ENCODE measurements at regions not wholly inside any gene's neighbourhood (a gene's known extent, or its start where the extent isn't known, plus 50 kb on each side); places are given as distances from the start of the nearest gene placed in this dataset.

DNA sequence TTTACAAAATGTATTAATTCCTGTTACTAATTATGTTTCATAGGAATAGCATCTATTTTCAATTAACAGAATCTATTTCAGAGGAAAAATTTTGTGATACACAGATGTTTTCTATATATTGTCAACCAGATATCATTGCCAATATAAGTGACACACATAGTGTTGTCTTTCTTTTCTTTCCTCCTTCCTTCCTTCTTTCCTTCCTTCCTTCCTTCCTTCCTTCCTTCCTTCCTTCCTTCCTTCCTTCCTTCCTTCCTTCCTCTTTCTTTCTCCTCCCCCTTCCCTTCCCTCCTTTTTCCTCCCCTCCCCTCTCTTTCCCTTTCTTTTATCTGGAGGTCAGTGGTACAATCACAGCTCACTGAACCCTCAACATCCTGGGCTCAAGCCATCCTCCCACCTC is 146.5 kb upstream of the DSEL start:
- no peak for DNase-seq (ENCODE audit: low spot score)
- TF ChIP-seq, protein P1, sequence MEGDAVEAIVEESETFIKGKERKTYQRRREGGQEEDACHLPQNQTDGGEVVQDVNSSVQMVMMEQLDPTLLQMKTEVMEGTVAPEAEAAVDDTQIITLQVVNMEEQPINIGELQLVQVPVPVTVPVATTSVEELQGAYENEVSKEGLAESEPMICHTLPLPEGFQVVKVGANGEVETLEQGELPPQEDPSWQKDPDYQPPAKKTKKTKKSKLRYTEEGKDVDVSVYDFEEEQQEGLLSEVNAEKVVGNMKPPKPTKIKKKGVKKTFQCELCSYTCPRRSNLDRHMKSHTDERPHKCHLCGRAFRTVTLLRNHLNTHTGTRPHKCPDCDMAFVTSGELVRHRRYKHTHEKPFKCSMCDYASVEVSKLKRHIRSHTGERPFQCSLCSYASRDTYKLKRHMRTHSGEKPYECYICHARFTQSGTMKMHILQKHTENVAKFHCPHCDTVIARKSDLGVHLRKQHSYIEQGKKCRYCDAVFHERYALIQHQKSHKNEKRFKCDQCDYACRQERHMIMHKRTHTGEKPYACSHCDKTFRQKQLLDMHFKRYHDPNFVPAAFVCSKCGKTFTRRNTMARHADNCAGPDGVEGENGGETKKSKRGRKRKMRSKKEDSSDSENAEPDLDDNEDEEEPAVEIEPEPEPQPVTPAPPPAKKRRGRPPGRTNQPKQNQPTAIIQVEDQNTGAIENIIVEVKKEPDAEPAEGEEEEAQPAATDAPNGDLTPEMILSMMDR (IDR thresholded peaks at IDR 0.05; ENCODE audit: extremely low read depth, missing control alignments) = no peak

DNA sequence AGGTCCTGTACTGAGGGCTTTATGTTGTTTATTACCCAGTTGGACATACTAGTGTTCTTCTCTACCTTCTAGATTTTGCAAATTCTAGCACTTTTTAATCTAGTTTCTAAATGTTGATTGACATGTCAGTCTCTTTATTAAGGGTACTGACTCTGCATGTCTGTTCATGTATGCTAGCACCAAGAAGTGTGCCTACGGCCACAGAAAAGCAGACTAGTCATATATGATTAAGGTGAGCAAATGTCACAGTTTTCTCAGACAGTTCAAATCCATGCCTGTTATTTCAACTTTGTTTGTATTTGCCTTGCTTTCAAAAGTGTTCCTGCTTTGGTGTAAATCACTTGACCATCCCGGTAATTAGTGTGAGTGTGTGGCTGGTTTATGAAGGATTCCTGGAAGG is 145.0 kb upstream of the DSEL start:
- no peak for DNase-seq (ENCODE audit: low spot score)
- TF ChIP-seq, protein P1 (IDR thresholded peaks at IDR 0.05; ENCODE audit: extremely low read depth, missing control alignments) = no peak

DNA sequence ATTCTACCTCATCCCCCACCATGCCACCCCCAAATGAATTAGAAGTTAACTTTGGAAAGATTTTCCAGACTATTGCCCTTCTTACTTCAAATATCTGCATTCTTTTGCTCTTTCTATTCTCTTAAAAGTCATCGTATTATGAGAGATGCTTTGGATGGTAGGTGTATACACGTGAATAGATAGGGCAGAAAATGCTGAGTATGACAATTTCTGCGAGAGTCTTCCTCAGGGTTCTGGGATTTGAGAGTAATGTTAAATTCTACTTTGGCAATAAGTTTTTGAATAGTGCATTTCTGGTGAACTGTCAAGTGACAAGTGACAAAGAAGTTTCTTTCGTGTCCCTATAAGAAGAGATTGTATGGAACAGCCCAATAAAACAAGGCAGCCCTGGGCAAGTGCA is 137.6 kb upstream of the DSEL start:
- DNase-seq (ENCODE audit: low spot score) = no peak
- TF ChIP-seq, protein P1 (IDR thresholded peaks at IDR 0.05; ENCODE audit: extremely low read depth, missing control alignments) = no peak

DNA sequence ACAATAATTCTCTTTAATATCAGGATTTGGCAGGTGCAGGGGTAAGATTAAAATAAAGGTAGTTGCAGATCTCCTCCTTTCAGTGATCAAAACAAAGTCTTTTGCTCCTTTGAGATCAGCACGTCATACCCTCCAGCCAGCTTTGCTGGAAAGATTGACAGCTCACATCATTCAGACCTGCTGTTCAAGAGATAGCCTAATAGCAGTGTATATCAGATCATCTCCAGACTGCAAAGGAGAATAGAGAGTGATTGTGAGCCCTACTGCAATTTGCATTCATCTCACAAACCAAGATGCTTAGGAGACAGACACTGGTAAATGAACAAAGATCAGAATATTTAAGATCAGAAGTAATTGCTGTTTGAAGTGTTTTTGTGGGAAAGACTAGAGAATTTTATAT is 135.8 kb upstream of the DSEL start:
- TF ChIP-seq, protein P1 (IDR thresholded peaks at IDR 0.05; ENCODE audit: extremely low read depth, missing control alignments) = no peak
- no peak for DNase-seq (ENCODE audit: low spot score)

DNA sequence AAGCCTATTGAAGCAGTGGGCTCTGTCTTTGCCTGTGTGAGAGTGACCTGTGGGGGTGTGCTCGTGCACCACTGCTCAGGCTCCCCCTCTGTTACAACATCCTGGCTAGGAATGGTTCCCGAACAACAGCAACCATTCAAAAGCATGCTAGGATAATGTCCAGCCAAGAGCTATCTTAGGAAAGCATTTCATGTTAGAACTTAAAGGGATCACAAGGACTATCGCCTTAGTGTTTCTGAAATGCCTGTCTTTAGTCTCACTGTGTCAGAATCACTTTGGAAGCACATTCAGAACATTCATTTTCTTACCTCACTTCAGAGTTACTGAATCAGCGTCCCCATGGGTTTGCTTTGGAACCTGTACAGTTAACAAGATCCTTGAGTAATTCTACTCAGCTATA is 134.9 kb upstream of the DSEL start:
- no peak for DNase-seq (ENCODE audit: low spot score)
- TF ChIP-seq, protein P1 (IDR thresholded peaks at IDR 0.05; ENCODE audit: extremely low read depth, missing control alignments) = no peak

DNA sequence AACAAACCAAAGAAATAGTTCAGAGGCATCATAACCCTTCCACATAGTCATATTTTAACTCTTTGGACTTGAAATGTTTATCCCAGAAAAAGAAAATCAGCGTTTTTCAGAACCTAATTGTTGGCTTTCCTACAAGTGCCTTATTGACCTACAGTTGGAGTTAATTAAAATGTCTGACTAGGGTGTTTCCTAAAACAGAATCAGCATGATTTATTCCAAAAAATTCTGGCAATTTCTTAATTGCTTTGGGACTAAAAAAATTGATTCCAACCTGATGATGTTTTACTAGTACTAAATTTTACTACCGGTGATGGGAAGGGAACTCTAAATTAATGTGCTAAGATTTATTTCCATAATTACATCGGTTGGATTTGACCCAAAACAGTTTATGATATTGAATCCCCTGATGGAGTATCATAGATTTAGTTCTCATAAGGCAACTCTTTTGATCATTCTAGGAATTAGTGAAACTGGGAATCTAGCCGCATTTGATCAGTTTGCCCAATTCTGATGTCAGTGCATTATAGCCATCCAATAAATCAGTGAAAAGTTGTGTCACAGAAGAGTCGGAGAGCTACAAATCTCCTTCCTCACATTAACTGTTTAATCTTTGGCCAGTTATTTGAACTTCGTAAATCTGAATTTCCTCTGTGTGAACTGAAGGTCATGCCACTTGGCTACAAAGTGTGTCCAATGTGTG is 134.3 kb upstream of the DSEL start:
- DNase-seq (ENCODE audit: low spot score) = no peak
- TF ChIP-seq, protein P1 (IDR thresholded peaks at IDR 0.05; ENCODE audit: extremely low read depth, missing control alignments) = no peak

DNA sequence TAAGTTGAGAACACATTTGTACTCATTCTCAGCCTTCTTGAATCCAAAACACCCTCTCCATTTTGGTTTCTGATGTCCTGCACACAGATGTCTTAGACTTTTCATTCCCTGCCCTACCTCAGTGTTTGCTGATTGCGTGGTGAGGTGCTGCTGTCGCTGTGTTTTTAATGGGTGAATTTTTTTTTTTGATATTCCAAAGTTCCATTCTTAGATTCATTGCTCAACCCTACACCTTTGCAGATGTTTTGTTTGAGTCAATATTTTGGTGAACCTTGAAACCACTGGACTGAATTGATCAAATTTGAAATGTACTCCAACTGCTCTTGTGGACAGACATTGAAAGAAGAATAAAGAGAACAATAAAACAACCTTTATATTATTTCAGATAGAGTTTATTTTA is 130.4 kb upstream of the DSEL start:
- TF ChIP-seq, protein P1 (IDR thresholded peaks at IDR 0.05; ENCODE audit: extremely low read depth, missing control alignments) = no peak
- no peak for DNase-seq (ENCODE audit: low spot score)
